Hepatocyte (in vitro differentiated cells): ENCODE measurements at regions not wholly inside any gene's neighbourhood (a gene's known extent, or its start where the extent isn't known, plus 50 kb on each side); places are given as distances from the start of the nearest gene placed in this dataset.

Experiments
- DNase-seq: peaks from one replicate; pipeline ENCODE4 v3.0.0-alpha.2; 2016; ENCODE audit warnings: low spot score
- H2AFZ ChIP-seq: fragments of 200-600 bp; sonication (generic); 2 replicates; pipeline ENCODE4 v1.6.0; 2016; ENCODE audit warnings: antibody characterized with exemption, mild to moderate bottlenecking
- H3K27ac ChIP-seq: fragments of 200-600 bp; sonication (generic); 2 replicates; pipeline ENCODE4 v1.5.1; 2016; ENCODE audit warnings: mild to moderate bottlenecking
- H3K27me3 ChIP-seq: fragments of 200-600 bp; sonication (generic); 2 replicates; pipeline ENCODE4 v1.6.1; 2016
- H3K36me3 ChIP-seq: fragments of 200-600 bp; sonication (generic); replicated peaks from 2 replicates; pipeline ENCODE4 v1.5.1; 2016; ENCODE audit warnings: low read depth; ENCODE audit not compliant: insufficient read depth
- H3K4me1 ChIP-seq: fragments of 200-600 bp; sonication (generic); 2 replicates; pipeline ENCODE4 v1.5.1; 2016; ENCODE audit warnings: mild to moderate bottlenecking, moderate library complexity; ENCODE audit not compliant: insufficient read depth
- H3K4me2 ChIP-seq: fragments of 200-600 bp; sonication (generic); 2 replicates; pipeline ENCODE4 v1.6.0; 2016
- H3K4me3 ChIP-seq: fragments of 200-600 bp; sonication (generic); 2 replicates; pipeline ENCODE4 v1.5.1; 2016; ENCODE audit warnings: mild to moderate bottlenecking
- H3K79me2 ChIP-seq: fragments of 200-600 bp; sonication (generic); 2 replicates; pipeline ENCODE4 v1.6.0; 2017; ENCODE audit warnings: mild to moderate bottlenecking
- H3K9me2 ChIP-seq: fragments of 200-600 bp; sonication (generic); replicated peaks from 2 replicates; pipeline ENCODE4 v1.6.0; 2017; ENCODE audit warnings: mild to moderate bottlenecking; ENCODE audit not compliant: insufficient read depth
- H3K9me3 ChIP-seq: fragments of 200-600 bp; sonication (generic); 2 replicates; pipeline ENCODE4 v1.5.1; 2016; ENCODE audit warnings: low read depth, mild to moderate bottlenecking
- H4K20me1 ChIP-seq: fragments of 200-600 bp; sonication (generic); 2 replicates; pipeline ENCODE4 v1.6.0; 2016; ENCODE audit warnings: mild to moderate bottlenecking; ENCODE audit not compliant: insufficient read depth, poor library complexity, severe bottlenecking
- CTCF ChIP-seq: fragments of 200-600 bp; sonication (generic); IDR thresholded peaks from 2 replicates; pipeline ENCODE4 v1.5.1; 2016; ENCODE audit warnings: antibody characterized with exemption, mild to moderate bottlenecking; ENCODE audit not compliant: poor library complexity
- EZH2 ChIP-seq: fragments of 200-600 bp; sonication (generic); IDR thresholded peaks from 2 replicates; pipeline ENCODE4 v1.6.1; 2016; ENCODE audit warnings: antibody characterized with exemption, mild to moderate bottlenecking, borderline replicate concordance
- EZH2phosphoT487 ChIP-seq: fragments of 200-600 bp; sonication (generic); IDR thresholded peaks from one replicate; pipeline ENCODE4 v1.6.1; 2018; ENCODE audit warnings: antibody characterized with exemption, mild to moderate bottlenecking, low read depth, moderate library complexity; ENCODE audit not compliant: unreplicated experiment, severe bottlenecking
- WGBS: methylation state at CpG from one replicate; pipeline ENCODE4 v1.1.6; 2016; ENCODE audit warnings: low lambda C conversion rate; ENCODE audit errors: missing lambda C conversion rate; 5-methylcytosine and 5-hydroxymethylcytosine counted together

GRCh38 chr4:127097061-127097460 is 535.7 kb upstream of the INTU start:
- no peaks in the 10 kb centered on the region for H4K20me1 ChIP-seq
- H3K79me2 ChIP-seq: no peaks in the 10 kb centered on the region
- H3K4me1 ChIP-seq: no peaks in the 10 kb centered on the region
- H3K36me3 ChIP-seq: no peaks in the 10 kb centered on the region
- no peaks in the 10 kb centered on the region for H3K9me2 ChIP-seq
- no peaks in the 10 kb centered on the region for H3K27me3 ChIP-seq
- no peaks in the 10 kb centered on the region for H3K9me3 ChIP-seq
- H3K27ac ChIP-seq: no peak overlapping the region
- no peak overlapping the region for H3K4me3 ChIP-seq
- DNase-seq: no peak
- H2AFZ ChIP-seq: no peak overlapping the region
- WGBS: 82% methylated on average over 2 of the region's 2 CpGs
- H3K4me2 ChIP-seq: no peak overlapping the region
- TF ChIP-seq EZH2: no peak

- Histone ChIP-seq H2AFZ (no peak overlapping the region), H3K4me1 (no peaks in the 10 kb centered on the region), H3K27ac (no peak overlapping the region), H3K9me2 (no peaks in the 10 kb centered on the region), H3K4me2 (no peak overlapping the region), H4K20me1 (no peaks in the 10 kb centered on the region), H3K27me3 (no peaks in the 10 kb centered on the region), H3K79me2 (no peaks in the 10 kb centered on the region), H3K4me3 (no peak overlapping the region), H3K36me3 (no peaks in the 10 kb centered on the region), H3K9me3 (no peaks in the 10 kb centered on the region)
- WGBS: 41% methylated on average over 1 of the region's 1 CpG
- no peak for DNase-seq
- TF ChIP-seq EZH2phosphoT487: no peak
- TF ChIP-seq EZH2: no peak
- no peak for TF ChIP-seq CTCF
These were observed 530.4 kb upstream of the INTU start for GRCh38 chr4:127102361-127102760.

DNA sequence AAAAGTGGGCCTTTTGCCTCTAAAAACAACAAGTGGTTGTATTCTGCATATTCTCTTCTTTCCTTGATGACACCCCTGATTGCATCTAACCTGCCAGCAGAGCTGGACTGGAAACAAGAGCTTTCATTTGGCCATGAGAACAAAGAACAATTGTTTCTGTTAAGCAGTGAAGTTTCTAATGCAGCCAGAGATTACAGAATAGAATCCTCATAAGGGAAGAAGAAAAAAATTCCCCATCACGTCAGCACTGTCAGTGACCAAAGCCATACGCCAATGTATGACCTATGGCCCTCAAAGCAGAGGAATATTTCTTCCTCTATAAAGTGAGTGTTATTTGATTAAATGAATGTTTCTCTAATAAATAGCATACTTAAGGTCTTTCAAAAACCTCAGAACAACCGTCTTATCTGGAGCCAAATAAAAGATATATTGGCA is 529.1 kb upstream of the INTU start:
- H3K4me3 ChIP-seq: no peak overlapping the region
- no peaks in the 10 kb centered on the region for H3K36me3 ChIP-seq
- H3K9me3 ChIP-seq: no peaks in the 10 kb centered on the region
- H2AFZ ChIP-seq: no peak overlapping the region
- no peaks in the 10 kb centered on the region for H4K20me1 ChIP-seq
- no peaks in the 10 kb centered on the region for H3K27me3 ChIP-seq
- no peak for DNase-seq
- H3K79me2 ChIP-seq: no peaks in the 10 kb centered on the region
- WGBS: 69% methylated on average over 3 of the region's 3 CpGs
- no peak overlapping the region for H3K4me2 ChIP-seq
- TF ChIP-seq CTCF (no peak), EZH2phosphoT487 (no peak), EZH2 (no peak)
- no peak overlapping the region for H3K27ac ChIP-seq
- H3K4me1 ChIP-seq: no peaks in the 10 kb centered on the region
- no peaks in the 10 kb centered on the region for H3K9me2 ChIP-seq

GRCh38 chr4:127113844-127114362 is 518.9 kb upstream of the INTU start:
- Histone ChIP-seq H3K4me3 (no peak overlapping the region), H3K9me2 (no peaks in the 10 kb centered on the region), H3K4me1 (no peaks in the 10 kb centered on the region), H2AFZ (no peak overlapping the region), H3K9me3 (no peaks in the 10 kb centered on the region), H4K20me1 (no peaks in the 10 kb centered on the region), H3K27me3 (no peaks in the 10 kb centered on the region), H3K27ac (no peak overlapping the region), H3K79me2 (no peaks in the 10 kb centered on the region), H3K36me3 (no peaks in the 10 kb centered on the region), H3K4me2 (no peak overlapping the region)
- no peak for DNase-seq
- TF ChIP-seq EZH2phosphoT487 (no peak), EZH2 (no peak), CTCF (no peak)
